PC-9 (cell line): ENCODE measurements at regions not wholly inside any gene's neighbourhood (a gene's known extent, or its start where the extent isn't known, plus 50 kb on each side); places are given as distances from the start of the nearest gene placed in this dataset.

Experiments used
- CTCF ChIP-seq: fragments of 200-600 bp; sonication (generic); conservative IDR thresholded peaks from 2 replicates; pipeline ENCODE4 v1.6.1; 2017; ENCODE audit warnings: mixed run types, antibody characterized with exemption, mild to moderate bottlenecking, moderate library complexity
- EZH2 ChIP-seq: fragments of 200-600 bp; sonication (generic); IDR thresholded peaks from 2 replicates; pipeline ENCODE4 v1.8.0; 2017; ENCODE audit warnings: antibody characterized with exemption, low read depth

- TF ChIP-seq CTCF (no peak), EZH2 (no peak)
Measured at GRCh38 chr18:41263956-41264355, 691.1 kb upstream of the PIK3C3 start.
